ENCODE measurements at regions not wholly inside any gene's neighbourhood (a gene's known extent, or its start where the extent isn't known, plus 50 kb on each side); places are given as distances from the start of the nearest gene placed in this dataset.

DNA sequence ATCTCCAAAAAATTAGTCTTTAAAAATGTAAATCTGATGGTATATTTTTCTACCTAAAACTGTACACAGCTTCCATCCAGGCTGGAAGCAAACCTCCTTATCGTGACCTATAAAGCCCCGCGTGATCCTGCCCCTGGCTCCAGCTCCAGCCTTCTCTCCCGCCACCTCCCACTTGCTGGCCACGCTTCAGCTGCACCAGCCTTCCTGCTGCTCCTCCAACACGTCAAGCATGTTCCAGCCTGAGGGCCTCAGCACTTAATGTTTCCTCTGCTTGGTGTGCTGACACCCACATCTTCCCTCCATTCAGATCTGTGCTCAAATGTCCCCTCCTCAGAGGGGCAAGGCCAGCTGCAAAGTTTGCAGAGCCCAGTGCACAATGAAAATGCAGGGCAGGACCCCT is 123.5 kb upstream of the MAGI3 start:
- H3K4me1 ChIP-seq (ENCODE audit: control insufficient read depth, insufficient read depth, low read length): no peaks in the 10 kb centered on the region
- H3K9ac ChIP-seq (ENCODE audit: low read length): no peak overlapping the region
- H3K36me3 ChIP-seq (ENCODE audit: control insufficient read depth, insufficient read depth, low read length, severe bottlenecking): no peaks in the 10 kb centered on the region
- no peak for DNase-seq (ENCODE audit: low read depth)
- peaks cover 9% of the 10 kb centered on the region for H3K27me3 ChIP-seq (replicated peaks; ENCODE audit: control insufficient read depth, insufficient read depth, low read length)
- H3K4me3 ChIP-seq (ENCODE audit: low read length): no peak overlapping the region
- no peaks in the 10 kb centered on the region for H3K9me3 ChIP-seq (ENCODE audit: control insufficient read depth, low read length)

DNA sequence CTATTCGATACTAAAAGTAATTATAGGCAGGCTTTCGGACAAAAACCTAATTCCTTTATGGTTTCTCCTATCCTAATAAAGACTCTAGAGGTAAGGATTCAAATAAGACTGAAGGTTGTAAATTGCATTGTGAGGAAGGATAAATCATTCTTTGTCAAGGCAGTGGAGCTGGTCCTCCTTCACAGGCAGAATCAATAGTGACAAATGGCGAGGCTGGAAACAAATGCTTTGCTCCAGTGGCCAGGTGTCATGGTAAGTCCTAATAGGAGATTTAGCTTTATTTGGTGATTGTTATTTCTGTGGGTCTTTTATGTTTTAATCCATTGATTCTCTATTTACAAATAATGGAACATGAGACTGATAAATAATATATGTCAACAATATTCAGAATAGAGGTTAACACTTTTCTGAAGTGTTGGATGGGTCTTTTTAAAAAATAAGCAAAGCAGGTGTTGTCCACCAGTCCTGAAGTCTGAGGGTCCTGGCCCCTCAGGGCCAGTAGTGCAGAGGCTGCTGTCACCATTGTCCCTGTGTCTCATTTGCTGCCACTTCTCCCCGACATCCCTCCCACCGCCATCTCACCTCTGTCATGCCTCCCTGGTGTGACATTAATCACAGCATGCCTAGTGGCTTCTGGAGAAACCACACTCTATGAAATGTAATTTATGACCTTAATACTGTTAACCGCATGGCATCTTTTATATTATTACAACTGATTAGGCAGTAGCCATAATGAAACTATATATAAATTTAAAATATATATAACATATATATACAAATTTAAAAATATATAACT is 120.9 kb upstream of the MAGI3 start:
- H3K4me3 ChIP-seq (ENCODE audit: low read length): no peak overlapping the region
- H3K9ac ChIP-seq (ENCODE audit: low read length): no peak overlapping the region
- no peaks in the 10 kb centered on the region for H3K9me3 ChIP-seq (ENCODE audit: control insufficient read depth, low read length)
- peaks cover 9% of the 10 kb centered on the region for H3K27me3 ChIP-seq (replicated peaks; ENCODE audit: control insufficient read depth, insufficient read depth, low read length)
- no peaks in the 10 kb centered on the region for H3K4me1 ChIP-seq (ENCODE audit: control insufficient read depth, insufficient read depth, low read length)
- H3K36me3 ChIP-seq (ENCODE audit: control insufficient read depth, insufficient read depth, low read length, severe bottlenecking): no peaks in the 10 kb centered on the region
- DNase-seq (ENCODE audit: low read depth): no peak

DNA sequence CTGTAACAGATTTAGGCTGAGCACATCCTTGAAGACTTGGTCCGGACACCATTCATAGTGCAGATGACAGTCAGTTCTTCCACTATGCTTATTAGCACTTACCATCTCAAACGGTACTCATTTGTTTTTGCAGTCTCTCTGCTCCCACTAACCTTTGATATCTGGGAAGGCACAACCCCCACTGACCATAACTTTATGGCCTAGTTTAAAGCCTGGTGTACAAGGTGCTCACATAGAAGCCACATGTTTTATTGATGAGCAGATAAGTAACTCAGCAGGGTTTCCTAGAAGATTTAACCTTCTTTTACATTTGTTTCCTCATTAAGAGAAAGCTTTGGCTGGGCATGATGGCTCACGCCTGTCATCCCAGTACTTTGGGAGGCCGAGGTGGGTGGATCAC is 119.3 kb upstream of the MAGI3 start:
- Histone ChIP-seq H3K9ac (ENCODE audit: low read length) (no peak overlapping the region), H3K9me3 (ENCODE audit: control insufficient read depth, low read length) (no peaks in the 10 kb centered on the region), H3K4me1 (ENCODE audit: control insufficient read depth, insufficient read depth, low read length) (no peaks in the 10 kb centered on the region), H3K36me3 (ENCODE audit: control insufficient read depth, insufficient read depth, low read length, severe bottlenecking) (no peaks in the 10 kb centered on the region), H3K27me3 (replicated peaks; ENCODE audit: control insufficient read depth, insufficient read depth, low read length) (peaks cover 8% of the 10 kb centered on the region), H3K4me3 (ENCODE audit: low read length) (no peak overlapping the region)
- DNase-seq (ENCODE audit: low read depth): no peak

DNA sequence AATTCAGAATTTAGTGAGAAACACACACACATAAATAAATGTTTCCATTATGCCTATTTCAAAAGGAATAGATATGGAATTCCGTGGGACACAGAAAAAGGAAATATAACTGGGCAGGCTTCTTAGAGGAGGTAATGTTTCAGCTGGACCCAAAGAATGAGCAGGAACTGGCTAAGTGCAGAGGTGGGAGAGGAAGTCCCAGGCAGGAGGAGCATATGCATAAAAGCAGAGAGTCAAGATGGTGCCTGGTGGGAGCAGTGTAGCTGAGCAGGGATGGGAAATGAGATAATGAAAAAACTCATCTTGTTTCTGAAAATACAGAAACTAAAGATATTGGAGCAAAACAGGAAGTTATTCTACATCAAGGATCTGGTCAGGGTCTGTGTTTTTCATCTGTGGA is 115.2 kb upstream of the MAGI3 start:
- Histone ChIP-seq H3K9ac (ENCODE audit: low read length) (no peak overlapping the region), H3K4me1 (ENCODE audit: control insufficient read depth, insufficient read depth, low read length) (no peaks in the 10 kb centered on the region), H3K4me3 (ENCODE audit: low read length) (no peak overlapping the region), H3K36me3 (ENCODE audit: control insufficient read depth, insufficient read depth, low read length, severe bottlenecking) (no peaks in the 10 kb centered on the region), H3K9me3 (ENCODE audit: control insufficient read depth, low read length) (no peaks in the 10 kb centered on the region), H3K27me3 (replicated peaks; ENCODE audit: control insufficient read depth, insufficient read depth, low read length) (no peaks in the 10 kb centered on the region)
- DNase-seq (ENCODE audit: low read depth): no peak

DNA sequence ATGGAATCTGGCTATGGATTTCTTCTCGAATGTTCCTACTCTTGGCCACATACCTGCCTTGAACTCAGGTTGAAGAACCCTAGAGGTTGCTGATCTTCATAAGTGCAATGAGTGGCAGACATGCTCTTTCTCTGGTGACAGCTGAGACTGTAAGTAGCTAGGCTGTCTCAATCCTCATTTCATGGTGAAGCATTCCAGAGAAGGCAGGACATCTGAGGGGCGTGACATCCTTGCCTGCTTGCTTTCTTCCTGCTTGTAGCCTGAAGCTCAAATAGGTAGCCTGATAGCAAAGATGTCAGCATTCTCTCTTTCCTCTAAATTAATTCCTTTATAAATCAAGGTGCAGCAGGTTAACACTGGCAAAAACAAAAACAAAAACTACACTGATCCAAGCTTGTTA is 114.6 kb upstream of the MAGI3 start:
- Histone ChIP-seq H3K27me3 (replicated peaks; ENCODE audit: control insufficient read depth, insufficient read depth, low read length) (no peaks in the 10 kb centered on the region), H3K4me3 (ENCODE audit: low read length) (no peak overlapping the region), H3K4me1 (ENCODE audit: control insufficient read depth, insufficient read depth, low read length) (no peaks in the 10 kb centered on the region), H3K9ac (ENCODE audit: low read length) (no peak overlapping the region), H3K36me3 (ENCODE audit: control insufficient read depth, insufficient read depth, low read length, severe bottlenecking) (no peaks in the 10 kb centered on the region), H3K9me3 (ENCODE audit: control insufficient read depth, low read length) (no peaks in the 10 kb centered on the region)
- DNase-seq (ENCODE audit: low read depth): no peak

DNA sequence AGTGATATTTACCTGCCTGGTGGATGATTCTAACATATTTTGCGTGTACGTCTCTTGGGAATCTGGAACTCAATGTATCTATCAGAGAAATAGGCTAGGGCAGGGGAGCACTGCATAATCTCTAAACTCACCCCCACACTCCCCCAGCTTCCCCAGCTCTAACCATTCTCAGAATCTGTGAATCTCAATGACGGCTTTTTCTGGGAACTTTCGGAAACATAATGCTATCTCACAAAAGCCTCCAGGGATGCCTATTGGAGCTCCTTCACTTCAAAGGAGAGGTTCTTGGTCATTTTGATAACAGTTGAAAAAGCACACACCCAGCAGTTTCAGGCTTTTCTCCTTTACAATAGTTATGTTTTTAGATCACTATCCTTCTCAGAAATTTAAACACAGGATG is 113.8 kb upstream of the MAGI3 start:
- Histone ChIP-seq H3K9me3 (ENCODE audit: control insufficient read depth, low read length) (no peaks in the 10 kb centered on the region), H3K4me3 (ENCODE audit: low read length) (no peak overlapping the region), H3K27me3 (replicated peaks; ENCODE audit: control insufficient read depth, insufficient read depth, low read length) (no peaks in the 10 kb centered on the region), H3K9ac (ENCODE audit: low read length) (no peak overlapping the region), H3K36me3 (ENCODE audit: control insufficient read depth, insufficient read depth, low read length, severe bottlenecking) (no peaks in the 10 kb centered on the region), H3K4me1 (ENCODE audit: control insufficient read depth, insufficient read depth, low read length) (no peaks in the 10 kb centered on the region)
- DNase-seq (ENCODE audit: low read depth): no peak

DNA sequence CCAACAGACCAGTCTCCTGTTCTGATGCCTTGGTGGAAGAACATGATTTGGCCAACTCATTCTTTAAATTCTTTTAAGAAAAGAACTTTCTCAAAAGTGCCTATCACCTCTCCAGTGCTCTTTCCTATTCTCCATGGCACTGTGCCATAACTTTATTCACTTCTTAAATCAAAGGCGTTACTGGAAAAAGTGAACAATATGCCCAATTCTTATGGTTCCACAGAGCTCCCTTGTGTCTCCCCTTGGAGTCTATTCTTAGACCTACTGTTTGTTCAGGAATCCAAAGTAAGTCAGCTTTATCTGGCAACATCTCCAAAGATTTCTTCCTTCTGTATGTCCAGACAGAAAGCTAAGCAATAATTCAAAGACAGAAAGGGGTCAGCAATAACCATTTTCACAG is 111.9 kb upstream of the MAGI3 start:
- no peaks in the 10 kb centered on the region for H3K36me3 ChIP-seq (ENCODE audit: control insufficient read depth, insufficient read depth, low read length, severe bottlenecking)
- no peaks in the 10 kb centered on the region for H3K27me3 ChIP-seq (replicated peaks; ENCODE audit: control insufficient read depth, insufficient read depth, low read length)
- no peaks in the 10 kb centered on the region for H3K4me1 ChIP-seq (ENCODE audit: control insufficient read depth, insufficient read depth, low read length)
- H3K4me3 ChIP-seq (ENCODE audit: low read length): no peak overlapping the region
- no peak overlapping the region for H3K9ac ChIP-seq (ENCODE audit: low read length)
- H3K9me3 ChIP-seq (ENCODE audit: control insufficient read depth, low read length): no peaks in the 10 kb centered on the region
- DNase-seq (ENCODE audit: low read depth): no peak

DNA sequence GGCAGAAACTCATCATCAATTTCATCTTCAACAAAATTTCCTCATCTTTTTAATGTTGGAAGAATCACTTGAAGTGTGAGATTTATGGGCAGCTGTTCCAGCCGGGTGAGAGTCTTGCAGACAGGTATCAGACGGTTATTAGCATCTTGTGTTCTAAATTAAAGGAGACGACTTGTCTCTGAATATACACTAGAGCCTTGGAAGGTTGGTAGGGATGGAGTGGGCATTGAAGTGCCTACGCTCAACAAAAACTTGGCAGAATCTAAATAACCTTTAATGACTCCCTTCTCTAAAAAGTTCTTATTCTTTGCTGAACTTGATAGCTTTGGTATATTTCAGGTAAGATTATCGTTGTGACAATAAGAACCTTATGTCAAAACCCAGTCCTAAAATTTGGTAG is 111.5 kb upstream of the MAGI3 start:
- Histone ChIP-seq H3K9me3 (ENCODE audit: control insufficient read depth, low read length) (no peaks in the 10 kb centered on the region), H3K4me1 (ENCODE audit: control insufficient read depth, insufficient read depth, low read length) (no peaks in the 10 kb centered on the region), H3K9ac (ENCODE audit: low read length) (no peak overlapping the region), H3K27me3 (replicated peaks; ENCODE audit: control insufficient read depth, insufficient read depth, low read length) (no peaks in the 10 kb centered on the region), H3K36me3 (ENCODE audit: control insufficient read depth, insufficient read depth, low read length, severe bottlenecking) (no peaks in the 10 kb centered on the region), H3K4me3 (ENCODE audit: low read length) (no peak overlapping the region)
- no peak for DNase-seq (ENCODE audit: low read depth)

DNA sequence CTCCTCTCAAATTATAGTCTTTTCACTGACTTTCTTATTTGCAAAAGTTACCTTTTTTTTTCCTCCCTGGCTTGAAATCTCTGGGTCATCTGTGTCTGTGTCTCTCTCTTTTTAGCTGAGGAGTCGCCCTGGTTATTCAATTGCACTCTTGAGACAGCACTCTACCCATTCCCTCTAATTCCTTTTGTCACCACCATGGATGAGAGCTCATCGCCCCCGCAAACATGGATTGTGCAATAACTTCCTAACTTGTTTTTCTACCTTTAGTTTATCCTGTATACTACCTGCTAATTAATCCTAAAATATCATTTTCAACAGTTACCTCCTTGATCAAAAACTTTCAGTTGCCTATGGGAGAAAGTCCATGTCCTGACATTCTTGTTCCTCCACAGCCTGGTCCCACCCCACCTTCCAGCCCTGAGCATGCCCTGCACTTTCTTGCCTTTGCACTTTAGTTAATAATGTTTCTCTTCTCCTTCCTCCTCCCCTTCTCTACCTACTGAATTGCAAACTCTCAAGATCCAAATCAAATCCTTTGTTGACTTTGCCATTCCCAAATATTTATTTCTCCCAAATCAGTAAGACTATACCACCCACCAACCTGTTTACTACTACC is 110.4 kb upstream of the MAGI3 start:
- no peaks in the 10 kb centered on the region for H3K4me1 ChIP-seq (ENCODE audit: control insufficient read depth, insufficient read depth, low read length)
- H3K27me3 ChIP-seq (replicated peaks; ENCODE audit: control insufficient read depth, insufficient read depth, low read length): no peaks in the 10 kb centered on the region
- H3K4me3 ChIP-seq (ENCODE audit: low read length): no peak overlapping the region
- DNase-seq (ENCODE audit: low read depth): no peak
- no peaks in the 10 kb centered on the region for H3K9me3 ChIP-seq (ENCODE audit: control insufficient read depth, low read length)
- H3K9ac ChIP-seq (ENCODE audit: low read length): no peak overlapping the region
- no peaks in the 10 kb centered on the region for H3K36me3 ChIP-seq (ENCODE audit: control insufficient read depth, insufficient read depth, low read length, severe bottlenecking)

DNA sequence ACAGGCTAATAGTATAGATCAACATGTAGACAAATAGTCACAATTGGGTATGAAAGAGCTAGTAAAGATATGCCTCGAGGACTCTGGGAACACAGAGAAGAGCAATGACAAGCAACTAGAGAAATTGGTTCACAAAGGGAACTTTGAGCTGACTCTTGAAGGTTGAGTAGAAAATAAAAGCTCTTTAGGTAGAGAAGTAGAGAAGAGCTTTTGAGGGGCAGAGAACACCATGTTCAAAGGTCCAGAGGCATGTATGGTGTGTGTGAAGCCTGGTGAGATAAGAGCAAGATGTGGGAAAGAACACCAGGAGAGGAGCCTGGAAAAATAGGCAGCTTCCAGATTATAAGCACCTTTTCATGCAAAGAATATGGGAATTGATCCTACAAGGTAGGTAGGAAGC is 109.7 kb upstream of the MAGI3 start:
- Histone ChIP-seq H3K27me3 (replicated peaks; ENCODE audit: control insufficient read depth, insufficient read depth, low read length) (no peaks in the 10 kb centered on the region), H3K9me3 (ENCODE audit: control insufficient read depth, low read length) (no peaks in the 10 kb centered on the region), H3K36me3 (ENCODE audit: control insufficient read depth, insufficient read depth, low read length, severe bottlenecking) (no peaks in the 10 kb centered on the region), H3K9ac (ENCODE audit: low read length) (no peak overlapping the region), H3K4me3 (ENCODE audit: low read length) (no peak overlapping the region), H3K4me1 (ENCODE audit: control insufficient read depth, insufficient read depth, low read length) (no peaks in the 10 kb centered on the region)
- no peak for DNase-seq (ENCODE audit: low read depth)

DNA sequence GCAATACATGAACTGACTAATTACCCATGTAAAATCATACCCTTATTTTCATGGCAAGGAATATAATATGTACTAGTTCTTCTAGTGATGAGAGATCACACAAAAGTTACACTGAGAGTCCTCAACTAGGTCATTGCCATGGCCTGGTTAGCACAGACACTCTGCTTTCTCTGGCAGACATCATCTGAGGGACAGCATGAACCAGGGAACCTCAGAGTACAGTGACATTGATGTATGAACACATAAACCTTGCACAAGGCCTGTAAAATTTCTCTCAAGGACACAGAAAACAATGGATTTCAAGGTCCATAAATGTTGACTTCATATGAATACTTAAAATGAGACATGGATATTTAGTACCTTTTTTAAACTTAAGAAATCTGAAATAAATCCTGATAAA is 108.8 kb upstream of the MAGI3 start:
- Histone ChIP-seq H3K27me3 (replicated peaks; ENCODE audit: control insufficient read depth, insufficient read depth, low read length) (no peaks in the 10 kb centered on the region), H3K9me3 (ENCODE audit: control insufficient read depth, low read length) (no peaks in the 10 kb centered on the region), H3K9ac (ENCODE audit: low read length) (no peak overlapping the region), H3K4me1 (ENCODE audit: control insufficient read depth, insufficient read depth, low read length) (no peaks in the 10 kb centered on the region), H3K4me3 (ENCODE audit: low read length) (no peak overlapping the region), H3K36me3 (ENCODE audit: control insufficient read depth, insufficient read depth, low read length, severe bottlenecking) (no peaks in the 10 kb centered on the region)
- no peak for DNase-seq (ENCODE audit: low read depth)

Data from adipocyte (in vitro differentiated cells).